Peyer's patch (tissue), 4 donors: ENCODE measurements at regions not wholly inside any gene's neighbourhood (a gene's known extent, or its start where the extent isn't known, plus 50 kb on each side); places are given as distances from the start of the nearest gene placed in this dataset.
"Not testable (repeated sequence)": the region's sequence is repeated elsewhere in the genome, so short reads cannot be mapped to it uniquely, and the experiment has no call there.

ENCODE experiments used
- DNase-seq, 3 donors: peaks; one replicate each; pipeline ENCODE4 v3.0.0-alpha.2; 2017 to 2019
- H3K27ac ChIP-seq, 4 donors: fragments of 200-600 bp; sonication (generic); one replicate each; pipeline ENCODE4 v1.5.1; 2016 to 2019
- H3K27me3 ChIP-seq, 2 donors: fragments of 200-600 bp; sonication (generic); one replicate each; pipeline ENCODE4 v1.5.1; 2019
- H3K36me3 ChIP-seq, 3 donors: fragments of 200-600 bp; sonication (generic); one replicate each; pipeline ENCODE4 v1.5.1; 2016 to 2019
- H3K4me1 ChIP-seq, 4 donors: fragments of 200-600 bp; sonication (generic); one replicate each; pipeline ENCODE4 v1.5.1; 2016 to 2019
- H3K4me3 ChIP-seq, 4 donors: fragments of 200-600 bp; sonication (generic); 1 replicate in 3 of 4; 2 replicates in 1 of 4; pipeline ENCODE4 v1.5.1; 2016 to 2019; ENCODE audit warnings: mild to moderate bottlenecking in 1 of 4
- H3K9me3 ChIP-seq, 4 donors: fragments of 200-600 bp; sonication (generic); one replicate each; pipeline ENCODE4 v1.5.1; 2016 to 2019; ENCODE audit warnings: mild to moderate bottlenecking in 1 of 4
- CTCF ChIP-seq, 6 experiments: fragments of 450-650 bp in 4 of 6; fragments of 200-600 bp in 2 of 6; sonication (generic) in 1 of 6; IDR thresholded peaks; one replicate each; pipeline ENCODE4 v1.5.1; 2017 to 2019; ENCODE audit warnings: antibody characterized with exemption in 6 of 6, mild to moderate bottlenecking in 3 of 6, moderate library complexity in 1 of 6
- POLR2A ChIP-seq, 2 donors: fragments of 450-650 bp; IDR thresholded peaks; one replicate each; pipeline ENCODE4 v1.5.1; 2017; ENCODE audit warnings: antibody characterized with exemption in 2 of 2, mild to moderate bottlenecking in 2 of 2, moderate library complexity in 2 of 2

- H3K27ac ChIP-seq, H3K4me3 ChIP-seq, H3K27me3 ChIP-seq, H3K36me3 ChIP-seq, DNase-seq, H3K9me3 ChIP-seq, H3K4me1 ChIP-seq: not testable (repeated sequence)
These were observed 85.1 kb upstream of the MAP4 start for GRCh38 chr3:48101301-48101650.

- H3K4me1 ChIP-seq, result peaks cover 0 to 9% (median 3%) of the 10 kb centered on the region in 4 donors
- no peak for TF ChIP-seq POLR2A (IDR thresholded peaks at IDR 0.05)
- no peak for TF ChIP-seq CTCF (IDR thresholded peaks at IDR 0.05)
- no peak overlapping the region for H3K27ac ChIP-seq
- H3K36me3 ChIP-seq, result no peaks in the 10 kb centered on the region
- H3K9me3 ChIP-seq, result no peaks in the 10 kb centered on the region
- H3K4me3 ChIP-seq, result no peak overlapping the region
- DNase-seq, result no peak
- H3K27me3 ChIP-seq, result no peaks in the 10 kb centered on the region
These were observed 76.1 kb upstream of the MAP4 start for GRCh38 chr3:48092270-48092669.

GRCh38 chr3:48090166-48090939, 74.1 kb upstream of the MAP4 start:
- H3K27me3 ChIP-seq, result no peaks in the 10 kb centered on the region
- H3K4me3 ChIP-seq, result no peak overlapping the region
- no peaks in the 10 kb centered on the region for H3K9me3 ChIP-seq
- H3K36me3 ChIP-seq, result no peaks in the 10 kb centered on the region
- no peak for TF ChIP-seq CTCF (IDR thresholded peaks at IDR 0.05)
- TF ChIP-seq POLR2A (IDR thresholded peaks at IDR 0.05), result no peak
- no peak overlapping the region for H3K27ac ChIP-seq
- peaks cover 0 to 21% (median 4%) of the 10 kb centered on the region in 4 donors for H3K4me1 ChIP-seq
- no peak for DNase-seq

- Histone ChIP-seq H3K27ac (peak overlapping the region; percentile 87 to 98 (median 93)), H3K27me3 (no peaks in the 10 kb centered on the region), H3K4me3 (peak overlapping the region; percentile 74 to 98 (median 88)), H3K36me3 (no peaks in the 10 kb centered on the region), H3K4me1 (peaks cover 0 to 21% (median 4%) of the 10 kb centered on the region in 4 donors), H3K9me3 (no peaks in the 10 kb centered on the region)
- TF ChIP-seq POLR2A (IDR thresholded peaks at IDR 0.05) (peak; percentile 57 to 90), CTCF (IDR thresholded peaks at IDR 0.05) (peak in 3 of 6 experiments; percentile 10 to 24 (median 21))
- peak; percentile 98 to 99 (median 98) for DNase-seq
These were observed 72.7 kb upstream of the MAP4 start for GRCh38 chr3:48088749-48089466.

- peak overlapping the region; percentile 87 to 98 (median 93) for H3K27ac ChIP-seq
- H3K4me1 ChIP-seq, result peaks cover 0 to 21% (median 4%) of the 10 kb centered on the region in 4 donors
- no peaks in the 10 kb centered on the region for H3K36me3 ChIP-seq
- DNase-seq, result no peak
- no peak for TF ChIP-seq CTCF (IDR thresholded peaks at IDR 0.05)
- TF ChIP-seq POLR2A (IDR thresholded peaks at IDR 0.05), result no peak
- no peaks in the 10 kb centered on the region for H3K9me3 ChIP-seq
- H3K4me3 ChIP-seq, result peak overlapping the region; percentile 74 to 98 (median 88)
- H3K27me3 ChIP-seq, result no peaks in the 10 kb centered on the region
These were observed 72.0 kb upstream of the MAP4 start for GRCh38 chr3:48088056-48088748.
